ENCODE measurements at regions not wholly inside any gene's neighbourhood (a gene's known extent, or its start where the extent isn't known, plus 50 kb on each side); places are given as distances from the start of the nearest gene placed in this dataset.

- no peaks in the 10 kb centered on the region for H3K9me3 ChIP-seq
- DNase-seq, result no peak
- WGBS, 2 donors (ENCODE audit: low coverage in 1 of 2), result 70 to 76% methylated on average over 4 of the region's 4 CpGs
- H3K27ac ChIP-seq, result no peak overlapping the region
- intact Hi-C loops (cut with DNase I; ENCODE audit: low total_unique reads) (no loop called here), in situ Hi-C loops (cut with MboI; ENCODE audit: low pct_ligation_motif_present in 1 of 4, low pct_unique_long_range_greater_than_20kb in 1 of 4, low sequenced_read_pairs in 3 of 4) (no loop called here)
- H3K4me3 ChIP-seq, result no peak overlapping the region
- no peaks in the 10 kb centered on the region for H3K4me1 ChIP-seq
- TF ChIP-seq CTCF (IDR thresholded peaks at IDR 0.05), result no peak
- no peak for TF ChIP-seq POLR2AphosphoS5 (IDR thresholded peaks at IDR 0.05)
- TF ChIP-seq EP300 (IDR thresholded peaks at IDR 0.05; ENCODE audit: low read depth), result no peak
- no peaks in the 10 kb centered on the region for H3K27me3 ChIP-seq
- no peaks in the 10 kb centered on the region for H3K36me3 ChIP-seq
Observed at GRCh38 chr1:83773059-83773458, 225.9 kb downstream of the TTLL7 start.

- TF ChIP-seq EP300 (IDR thresholded peaks at IDR 0.05; ENCODE audit: low read depth), result no peak
- no peak for TF ChIP-seq CTCF (IDR thresholded peaks at IDR 0.05)
- TF ChIP-seq POLR2A (IDR thresholded peaks at IDR 0.05), result no peak
- TF ChIP-seq POLR2AphosphoS5 (IDR thresholded peaks at IDR 0.05), result no peak
- intact Hi-C loops (cut with DNase I; ENCODE audit: low total_unique reads) (no loop called here), in situ Hi-C loops (cut with MboI; ENCODE audit: low pct_ligation_motif_present in 1 of 4, low pct_unique_long_range_greater_than_20kb in 1 of 4, low sequenced_read_pairs in 3 of 4) (no loop called here)
- no peak overlapping the region for H3K4me3 ChIP-seq
- no peaks in the 10 kb centered on the region for H3K4me1 ChIP-seq
- no peak for DNase-seq
- no peaks in the 10 kb centered on the region for H3K27me3 ChIP-seq
- no peaks in the 10 kb centered on the region for H3K9me3 ChIP-seq
- no peaks in the 10 kb centered on the region for H3K36me3 ChIP-seq
- no peak overlapping the region for H3K27ac ChIP-seq
Observed at GRCh38 chr1:83770319-83770661, 228.6 kb downstream of the TTLL7 start.

GRCh38 chr1:83769594-83770318 lies 229.2 kb downstream of the TTLL7 start:
- H3K4me3 ChIP-seq, result no peak overlapping the region
- no peak for TF ChIP-seq EP300 (IDR thresholded peaks at IDR 0.05; ENCODE audit: low read depth)
- no peak for TF ChIP-seq POLR2A (IDR thresholded peaks at IDR 0.05)
- no peak for TF ChIP-seq CTCF (IDR thresholded peaks at IDR 0.05)
- no peak for TF ChIP-seq POLR2AphosphoS5 (IDR thresholded peaks at IDR 0.05)
- no peaks in the 10 kb centered on the region for H3K27me3 ChIP-seq
- no peak overlapping the region for H3K27ac ChIP-seq
- no peak for DNase-seq
- no peaks in the 10 kb centered on the region for H3K9me3 ChIP-seq
- intact Hi-C loops (cut with DNase I; ENCODE audit: low total_unique reads), result no loop called here
- no peaks in the 10 kb centered on the region for H3K36me3 ChIP-seq
- 35 to 49% methylated on average over 3 of the region's 3 CpGs for WGBS, 2 donors (ENCODE audit: low coverage in 1 of 2)
- in situ Hi-C loops (cut with MboI; ENCODE audit: low pct_ligation_motif_present in 1 of 4, low pct_unique_long_range_greater_than_20kb in 1 of 4, low sequenced_read_pairs in 3 of 4), result no loop called here
- H3K4me1 ChIP-seq, result no peaks in the 10 kb centered on the region

GRCh38 chr1:83769072-83769471 lies 229.9 kb downstream of the TTLL7 start:
- no peak for DNase-seq
- Histone ChIP-seq H3K4me3 (no peak overlapping the region), H3K9me3 (no peaks in the 10 kb centered on the region), H3K4me1 (no peaks in the 10 kb centered on the region), H3K36me3 (no peaks in the 10 kb centered on the region), H3K27ac (no peak overlapping the region), H3K27me3 (no peaks in the 10 kb centered on the region)
- WGBS, 2 donors (ENCODE audit: low coverage in 1 of 2), result 60 to 61% methylated on average over 2 to 3 of the region's 3 CpGs
- no peak for TF ChIP-seq CTCF (IDR thresholded peaks at IDR 0.05)
- in situ Hi-C loops (cut with MboI; ENCODE audit: low pct_ligation_motif_present in 1 of 4, low pct_unique_long_range_greater_than_20kb in 1 of 4, low sequenced_read_pairs in 3 of 4), result no loop called here
- intact Hi-C loops (cut with DNase I; ENCODE audit: low total_unique reads), result no loop called here
